Hepatocyte (in vitro differentiated cells): ENCODE measurements at regions not wholly inside any gene's neighbourhood (a gene's known extent, or its start where the extent isn't known, plus 50 kb on each side); places are given as distances from the start of the nearest gene placed in this dataset.

Experiments used
- DNase-seq: peaks from one replicate; pipeline ENCODE4 v3.0.0-alpha.2; 2016; ENCODE audit warnings: low spot score
- H2AFZ ChIP-seq: fragments of 200-600 bp; sonication (generic); 2 replicates; pipeline ENCODE4 v1.6.0; 2016; ENCODE audit warnings: antibody characterized with exemption, mild to moderate bottlenecking
- H3K27ac ChIP-seq: fragments of 200-600 bp; sonication (generic); 2 replicates; pipeline ENCODE4 v1.5.1; 2016; ENCODE audit warnings: mild to moderate bottlenecking
- H3K27me3 ChIP-seq: fragments of 200-600 bp; sonication (generic); 2 replicates; pipeline ENCODE4 v1.6.1; 2016
- H3K36me3 ChIP-seq: fragments of 200-600 bp; sonication (generic); replicated peaks from 2 replicates; pipeline ENCODE4 v1.5.1; 2016; ENCODE audit warnings: low read depth; ENCODE audit not compliant: insufficient read depth
- H3K4me1 ChIP-seq: fragments of 200-600 bp; sonication (generic); 2 replicates; pipeline ENCODE4 v1.5.1; 2016; ENCODE audit warnings: mild to moderate bottlenecking, moderate library complexity; ENCODE audit not compliant: insufficient read depth
- H3K4me2 ChIP-seq: fragments of 200-600 bp; sonication (generic); 2 replicates; pipeline ENCODE4 v1.6.0; 2016
- H3K4me3 ChIP-seq: fragments of 200-600 bp; sonication (generic); 2 replicates; pipeline ENCODE4 v1.5.1; 2016; ENCODE audit warnings: mild to moderate bottlenecking
- H3K79me2 ChIP-seq: fragments of 200-600 bp; sonication (generic); 2 replicates; pipeline ENCODE4 v1.6.0; 2017; ENCODE audit warnings: mild to moderate bottlenecking
- H3K9me2 ChIP-seq: fragments of 200-600 bp; sonication (generic); replicated peaks from 2 replicates; pipeline ENCODE4 v1.6.0; 2017; ENCODE audit warnings: mild to moderate bottlenecking; ENCODE audit not compliant: insufficient read depth
- H3K9me3 ChIP-seq: fragments of 200-600 bp; sonication (generic); 2 replicates; pipeline ENCODE4 v1.5.1; 2016; ENCODE audit warnings: low read depth, mild to moderate bottlenecking
- H4K20me1 ChIP-seq: fragments of 200-600 bp; sonication (generic); 2 replicates; pipeline ENCODE4 v1.6.0; 2016; ENCODE audit warnings: mild to moderate bottlenecking; ENCODE audit not compliant: insufficient read depth, poor library complexity, severe bottlenecking
- EZH2 ChIP-seq: fragments of 200-600 bp; sonication (generic); IDR thresholded peaks from 2 replicates; pipeline ENCODE4 v1.6.1; 2016; ENCODE audit warnings: antibody characterized with exemption, mild to moderate bottlenecking, borderline replicate concordance
- EZH2phosphoT487 ChIP-seq: fragments of 200-600 bp; sonication (generic); IDR thresholded peaks from one replicate; pipeline ENCODE4 v1.6.1; 2018; ENCODE audit warnings: antibody characterized with exemption, mild to moderate bottlenecking, low read depth, moderate library complexity; ENCODE audit not compliant: unreplicated experiment, severe bottlenecking
- WGBS: methylation state at CpG from one replicate; pipeline ENCODE4 v1.1.6; 2016; ENCODE audit warnings: low lambda C conversion rate; ENCODE audit errors: missing lambda C conversion rate; 5-methylcytosine and 5-hydroxymethylcytosine counted together
- TF ChIP-seq, protein P1 (sequence below): fragments of 200-600 bp; sonication (generic); IDR thresholded peaks from 2 replicates; pipeline ENCODE4 v1.5.1; 2016; ENCODE audit warnings: antibody characterized with exemption, mild to moderate bottlenecking; ENCODE audit not compliant: poor library complexity

DNA sequence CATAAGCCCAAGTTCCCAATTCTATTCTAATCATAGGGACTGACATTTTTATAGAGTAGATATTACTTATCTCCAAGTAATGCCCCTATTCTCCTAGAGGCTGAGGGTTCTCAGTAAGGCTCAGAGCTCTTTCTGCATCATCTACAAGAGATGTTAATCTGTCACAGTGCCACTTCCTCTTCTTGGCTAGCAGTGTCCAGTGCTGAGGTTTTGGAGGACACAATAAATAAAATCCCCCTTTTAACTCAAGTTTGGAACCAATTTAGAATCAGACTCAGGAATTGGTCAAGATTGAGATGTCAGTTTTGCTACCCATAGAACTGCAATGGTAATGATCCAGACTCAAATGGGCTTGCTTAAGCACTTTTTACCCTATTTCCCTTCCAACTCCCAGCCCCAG is 154.1 kb upstream of the ARID2 start:
- Histone ChIP-seq H3K4me1 (no peaks in the 10 kb centered on the region), H3K4me2 (no peak overlapping the region), H3K27me3 (no peaks in the 10 kb centered on the region), H2AFZ (no peak overlapping the region), H4K20me1 (no peaks in the 10 kb centered on the region), H3K4me3 (no peak overlapping the region), H3K79me2 (no peaks in the 10 kb centered on the region), H3K36me3 (no peaks in the 10 kb centered on the region), H3K9me2 (no peaks in the 10 kb centered on the region), H3K27ac (no peak overlapping the region), H3K9me3 (no peaks in the 10 kb centered on the region)
- TF ChIP-seq, protein P1, sequence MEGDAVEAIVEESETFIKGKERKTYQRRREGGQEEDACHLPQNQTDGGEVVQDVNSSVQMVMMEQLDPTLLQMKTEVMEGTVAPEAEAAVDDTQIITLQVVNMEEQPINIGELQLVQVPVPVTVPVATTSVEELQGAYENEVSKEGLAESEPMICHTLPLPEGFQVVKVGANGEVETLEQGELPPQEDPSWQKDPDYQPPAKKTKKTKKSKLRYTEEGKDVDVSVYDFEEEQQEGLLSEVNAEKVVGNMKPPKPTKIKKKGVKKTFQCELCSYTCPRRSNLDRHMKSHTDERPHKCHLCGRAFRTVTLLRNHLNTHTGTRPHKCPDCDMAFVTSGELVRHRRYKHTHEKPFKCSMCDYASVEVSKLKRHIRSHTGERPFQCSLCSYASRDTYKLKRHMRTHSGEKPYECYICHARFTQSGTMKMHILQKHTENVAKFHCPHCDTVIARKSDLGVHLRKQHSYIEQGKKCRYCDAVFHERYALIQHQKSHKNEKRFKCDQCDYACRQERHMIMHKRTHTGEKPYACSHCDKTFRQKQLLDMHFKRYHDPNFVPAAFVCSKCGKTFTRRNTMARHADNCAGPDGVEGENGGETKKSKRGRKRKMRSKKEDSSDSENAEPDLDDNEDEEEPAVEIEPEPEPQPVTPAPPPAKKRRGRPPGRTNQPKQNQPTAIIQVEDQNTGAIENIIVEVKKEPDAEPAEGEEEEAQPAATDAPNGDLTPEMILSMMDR, result no peak
- no peak for TF ChIP-seq EZH2
- no peak for TF ChIP-seq EZH2phosphoT487
- DNase-seq, result no peak

DNA sequence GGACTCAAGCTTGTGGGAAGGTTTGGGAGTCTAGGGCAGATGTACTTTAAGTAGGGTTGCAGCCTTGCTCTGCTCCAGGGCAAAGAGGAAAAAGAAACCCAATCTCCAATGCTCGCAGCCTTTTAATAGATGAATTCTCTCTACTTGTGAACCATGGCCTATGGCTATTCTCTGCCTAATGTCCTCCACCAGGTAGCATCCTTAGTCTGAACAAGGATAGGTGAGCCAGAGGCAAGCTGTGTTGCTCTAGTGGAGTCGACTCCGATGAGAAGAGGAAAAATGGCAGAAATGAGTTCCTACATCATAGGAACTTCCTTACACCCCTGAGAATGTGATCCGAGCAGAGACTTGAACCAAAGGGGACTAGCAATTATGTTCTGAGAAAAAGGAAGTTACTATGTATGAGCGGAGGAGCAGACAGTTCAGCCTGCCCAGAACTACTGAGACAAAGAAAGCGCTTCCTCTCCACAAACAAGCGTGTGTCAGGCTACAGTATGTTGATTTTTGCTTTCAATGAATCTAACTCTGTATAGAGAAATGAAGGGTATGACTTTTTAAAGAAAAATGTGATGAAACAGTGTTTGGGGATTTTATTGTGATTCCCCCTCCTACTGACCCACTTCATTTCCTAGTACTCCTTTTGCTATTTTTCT is 153.6 kb upstream of the ARID2 start:
- no peak for DNase-seq

DNA sequence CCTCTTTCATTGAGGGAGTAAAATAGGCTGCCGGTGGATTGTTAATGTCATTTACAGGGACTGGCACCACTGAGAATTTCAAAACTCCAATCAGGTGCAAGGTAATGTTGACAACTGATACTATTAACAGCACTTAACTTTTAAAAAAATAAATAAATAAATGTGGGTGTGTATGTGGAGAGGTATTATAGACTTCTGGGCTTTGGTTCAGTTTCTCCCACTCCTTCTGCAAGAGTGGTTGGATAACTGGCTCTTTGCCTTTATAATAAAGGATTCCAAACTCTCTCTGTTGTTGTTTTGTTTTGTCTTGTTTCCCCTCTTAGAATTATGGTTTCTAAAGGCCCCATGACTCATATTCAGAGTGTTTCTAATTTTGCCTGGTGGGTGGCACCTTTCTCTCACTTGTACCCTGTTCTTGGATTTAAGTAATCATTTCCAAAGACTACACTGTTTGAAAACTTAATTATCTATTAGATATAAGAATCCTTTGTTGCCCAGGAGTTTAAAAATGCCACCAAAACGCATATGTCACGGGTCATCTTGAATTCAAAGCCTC is 151.6 kb upstream of the ARID2 start:
- Histone ChIP-seq H3K79me2 (no peaks in the 10 kb centered on the region), H3K4me1 (peaks cover 9% of the 10 kb centered on the region), H3K4me2 (no peak overlapping the region), H3K27me3 (no peaks in the 10 kb centered on the region), H4K20me1 (no peaks in the 10 kb centered on the region), H3K27ac (no peak overlapping the region), H3K4me3 (no peak overlapping the region), H3K9me3 (no peaks in the 10 kb centered on the region), H3K9me2 (no peaks in the 10 kb centered on the region), H3K36me3 (no peaks in the 10 kb centered on the region), H2AFZ (no peak overlapping the region)
- no peak for DNase-seq
- 87% methylated on average over 3 of the region's 3 CpGs for WGBS
- TF ChIP-seq, protein P1, result no peak
- TF ChIP-seq EZH2, result no peak
- TF ChIP-seq EZH2phosphoT487, result no peak

More for the DNA sequence above, 153.6 kb upstream of the ARID2 start:
- TF ChIP-seq, protein P1, result no peak
- TF ChIP-seq EZH2phosphoT487 (no peak), EZH2 (no peak)
- H3K4me2 ChIP-seq, result no peak overlapping the region
- H3K27me3 ChIP-seq, result no peaks in the 10 kb centered on the region
- no peak overlapping the region for H2AFZ ChIP-seq
- no peaks in the 10 kb centered on the region for H3K9me3 ChIP-seq
- H3K4me1 ChIP-seq, result no peaks in the 10 kb centered on the region
- H4K20me1 ChIP-seq, result no peaks in the 10 kb centered on the region
- H3K79me2 ChIP-seq, result no peaks in the 10 kb centered on the region
- no peak overlapping the region for H3K27ac ChIP-seq
- H3K9me2 ChIP-seq, result no peaks in the 10 kb centered on the region
- H3K36me3 ChIP-seq, result no peaks in the 10 kb centered on the region
- 82% methylated on average over 7 of the region's 7 CpGs for WGBS
- no peak overlapping the region for H3K4me3 ChIP-seq
